ENCODE measurements at regions not wholly inside any gene's neighbourhood (a gene's known extent, or its start where the extent isn't known, plus 50 kb on each side); places are given as distances from the start of the nearest gene placed in this dataset.

- DNase-seq (ENCODE audit: low read depth): no peak
- no peak overlapping the region for H3K4me3 ChIP-seq (ENCODE audit: low read depth, low read length)
- no peak for TF ChIP-seq CTCF (conservative IDR thresholded peaks at IDR 0.05; ENCODE audit: low read depth, low read length)
Measured at GRCh38 chr4:25489253-25489797, 112.3 kb downstream of the ANAPC4 start.

- TF ChIP-seq CTCF (conservative IDR thresholded peaks at IDR 0.05; ENCODE audit: low read depth, low read length): no peak
- no peak overlapping the region for H3K4me3 ChIP-seq (ENCODE audit: low read depth, low read length)
- no peak for DNase-seq (ENCODE audit: low read depth)
Measured at GRCh38 chr4:25493466-25493865, 116.4 kb downstream of the ANAPC4 start.

- no peak for DNase-seq (ENCODE audit: low read depth)
- H3K4me3 ChIP-seq (ENCODE audit: low read depth, low read length): no peak overlapping the region
- no peak for TF ChIP-seq CTCF (conservative IDR thresholded peaks at IDR 0.05; ENCODE audit: low read depth, low read length)
Measured at GRCh38 chr4:25494166-25494565, 117.1 kb downstream of the ANAPC4 start.

GRCh38 chr4:25500626-25501316 lies 123.7 kb downstream of the ANAPC4 start:
- DNase-seq (ENCODE audit: low read depth): no peak
- no peak overlapping the region for H3K4me3 ChIP-seq (ENCODE audit: low read depth, low read length)
- no peak for TF ChIP-seq CTCF (conservative IDR thresholded peaks at IDR 0.05; ENCODE audit: low read depth, low read length)

GRCh38 chr4:25502115-25502514 lies 125.1 kb downstream of the ANAPC4 start:
- no peak overlapping the region for H3K4me3 ChIP-seq (ENCODE audit: low read depth, low read length)
- DNase-seq (ENCODE audit: low read depth): no peak
- no peak for TF ChIP-seq CTCF (conservative IDR thresholded peaks at IDR 0.05; ENCODE audit: low read depth, low read length)

GRCh38 chr4:25503779-25504178 lies 126.7 kb downstream of the ANAPC4 start:
- H3K4me3 ChIP-seq (ENCODE audit: low read depth, low read length): no peak overlapping the region
- DNase-seq (ENCODE audit: low read depth): no peak
- no peak for TF ChIP-seq CTCF (conservative IDR thresholded peaks at IDR 0.05; ENCODE audit: low read depth, low read length)

Data from choroid plexus epithelial cell (primary cell).